ENCODE measurements at regions not wholly inside any gene's neighbourhood (a gene's known extent, or its start where the extent isn't known, plus 50 kb on each side); places are given as distances from the start of the nearest gene placed in this dataset.

DNA sequence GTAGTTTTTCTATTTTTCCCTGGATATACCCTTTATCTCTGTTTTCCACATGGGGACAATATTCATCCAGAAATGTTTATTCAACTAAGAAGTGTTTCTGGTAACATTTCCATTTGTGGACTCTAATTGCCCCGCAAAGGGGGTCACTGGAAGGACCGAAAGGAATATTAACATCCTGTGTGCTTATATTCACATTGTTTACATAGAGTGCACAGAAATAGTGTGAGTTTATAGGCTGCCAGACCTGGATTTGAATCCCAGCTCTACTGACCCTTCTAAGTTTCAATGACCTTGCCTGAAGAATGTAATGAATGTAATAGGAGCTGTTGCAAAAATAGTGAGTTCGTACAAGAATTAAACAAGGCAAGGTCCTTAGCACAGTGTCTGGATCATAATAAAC, 152.9 kb upstream of the NCKAP5 start:
- no peak for DNase-seq

GRCh38 chr2:133723133-133723532, 154.9 kb upstream of the NCKAP5 start:
- DNase-seq, result no peak

DNA sequence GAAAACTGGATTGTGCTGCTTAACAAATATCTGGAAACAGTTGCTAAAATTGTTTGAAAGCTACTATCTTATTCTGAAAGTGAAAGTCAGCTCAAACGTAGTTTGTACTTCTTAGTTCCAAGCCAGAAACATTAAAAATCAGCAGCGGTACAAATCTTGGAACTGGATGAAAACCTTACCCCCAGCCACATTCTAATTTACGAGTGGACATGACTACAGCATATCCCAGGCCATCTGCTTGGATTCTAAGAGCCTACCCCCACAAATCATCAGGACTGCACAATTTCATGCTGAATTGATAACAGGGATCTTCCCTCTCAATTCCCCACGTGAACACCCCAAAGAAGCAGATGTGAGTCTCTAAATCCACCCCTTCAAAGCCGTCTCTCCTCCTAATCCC, 158.7 kb upstream of the NCKAP5 start:
- DNase-seq, result no peak

- DNase-seq, result no peak
These were observed 163.8 kb upstream of the NCKAP5 start for GRCh38 chr2:133732059-133732458.

DNA sequence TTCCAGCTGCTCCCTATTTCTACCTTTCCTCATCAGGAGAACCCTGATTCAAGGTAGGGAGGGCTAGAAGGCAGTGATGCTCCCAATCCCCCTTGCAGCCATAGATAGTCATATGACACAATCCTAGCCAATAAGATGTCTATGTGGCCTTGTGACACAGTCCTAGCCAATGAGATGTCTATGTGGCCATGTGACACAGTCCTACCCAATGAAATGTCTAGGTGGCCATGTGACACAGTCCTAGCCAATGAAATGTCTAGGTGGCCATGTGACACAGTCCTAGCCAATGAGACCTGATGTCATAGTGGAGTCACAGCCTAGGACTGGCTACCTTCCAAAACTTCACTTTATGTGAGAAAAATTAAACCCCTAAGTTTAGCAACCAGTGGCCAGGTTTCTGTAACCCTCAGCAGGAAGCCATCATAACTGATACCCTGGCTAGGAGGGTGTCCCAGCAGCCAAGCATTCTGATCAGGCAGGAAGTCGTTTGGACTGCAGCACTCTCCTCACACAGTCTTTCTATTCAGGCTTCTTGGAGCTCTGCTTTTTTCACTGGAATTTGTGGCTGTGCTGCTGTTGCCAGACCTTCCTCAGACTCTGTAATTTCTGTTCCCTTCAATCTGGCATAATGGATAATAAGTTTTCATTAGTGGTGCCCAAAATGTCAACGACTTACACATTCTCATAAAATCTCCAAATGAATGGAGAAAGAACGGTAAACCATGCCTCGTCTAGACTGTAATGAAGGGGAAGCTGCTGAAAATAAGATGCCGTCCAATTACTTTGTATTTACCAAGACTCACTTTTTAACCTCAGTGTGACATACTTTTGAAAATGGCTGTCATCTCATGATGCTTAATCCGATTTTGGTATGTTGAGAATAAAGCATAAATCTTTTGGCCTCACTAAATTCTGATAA, 165.0 kb upstream of the NCKAP5 start:
- no peak for DNase-seq

- DNase-seq, result no peak
These were observed 165.6 kb upstream of the NCKAP5 start for GRCh38 chr2:133733901-133734255.

GRCh38 chr2:133734716-133735495, 166.6 kb upstream of the NCKAP5 start:
- no peak for DNase-seq

- DNase-seq, result no peak
These were observed 168.4 kb upstream of the NCKAP5 start for GRCh38 chr2:133736674-133737073.

DNA sequence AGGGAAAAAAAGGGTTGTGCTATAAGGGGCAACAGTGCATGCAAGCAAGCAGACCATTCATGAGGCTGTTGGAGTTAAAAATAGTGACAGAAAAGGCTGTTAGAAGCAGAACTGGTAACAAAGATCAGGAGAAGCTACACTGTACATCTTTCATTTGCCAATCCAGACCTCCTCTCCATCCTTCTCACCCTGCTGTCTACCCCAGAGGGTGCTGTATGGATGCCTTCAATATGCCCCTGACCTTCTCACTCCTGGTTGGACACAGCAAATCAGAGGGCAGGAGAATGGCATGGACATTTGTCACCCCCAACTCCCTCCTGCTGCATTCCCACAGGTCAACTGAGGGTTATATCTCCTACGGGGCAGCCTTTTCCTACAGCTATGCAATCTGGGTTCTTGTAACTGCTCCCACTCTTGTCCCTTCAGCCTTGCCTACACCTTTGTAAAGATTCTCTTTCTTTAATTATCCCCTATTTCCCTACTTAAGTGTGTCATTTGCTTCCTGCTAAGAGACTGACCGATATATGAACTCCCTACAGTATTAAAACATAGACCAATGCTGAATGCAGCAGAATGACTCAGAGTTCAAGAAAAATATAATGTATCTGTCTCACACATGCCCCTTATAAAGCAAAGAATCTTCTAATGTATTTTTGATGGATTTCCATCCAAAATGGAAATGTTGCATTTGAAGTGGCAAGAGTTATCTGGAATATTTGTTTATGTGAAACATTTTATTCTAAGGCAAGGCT, 169.2 kb upstream of the NCKAP5 start:
- DNase-seq, result no peak

GRCh38 chr2:133739039-133739438, 170.8 kb upstream of the NCKAP5 start:
- no peak for DNase-seq

- DNase-seq, result no peak
These were observed 172.2 kb upstream of the NCKAP5 start for GRCh38 chr2:133740500-133740899.

DNA sequence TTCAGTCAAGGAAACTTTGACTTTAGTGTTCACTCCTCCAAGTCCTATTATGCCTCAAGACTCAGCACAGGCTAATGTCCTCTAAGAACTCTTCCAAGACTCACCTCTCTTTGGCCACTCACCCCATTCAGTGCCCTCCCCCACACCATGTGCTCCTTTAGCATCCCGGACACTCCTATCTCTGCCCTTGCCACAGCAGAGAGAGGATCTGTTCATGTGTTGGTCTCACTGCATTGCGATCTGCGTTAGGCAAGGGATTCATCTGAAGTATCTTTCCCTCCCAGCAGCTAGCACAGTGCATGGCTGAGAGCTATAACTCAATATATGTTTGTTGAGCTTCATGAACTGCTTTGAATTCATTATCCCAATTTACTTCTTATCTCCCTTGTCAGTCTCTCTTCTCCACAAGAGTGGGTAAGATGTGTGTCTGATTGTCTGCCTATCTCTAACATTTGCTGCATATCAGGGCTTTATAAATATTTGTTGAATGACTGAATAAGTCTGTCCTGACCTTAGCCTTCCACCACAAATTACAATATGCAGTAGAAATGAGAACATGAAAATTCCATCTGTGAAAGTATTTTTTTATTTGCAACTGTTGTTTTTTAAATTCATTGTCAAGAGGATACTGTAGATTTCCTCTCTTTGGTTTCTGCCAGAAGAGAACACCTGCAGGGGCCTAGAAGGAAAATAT, 179.9 kb upstream of the NCKAP5 start:
- no peak for DNase-seq

GRCh38 chr2:133753665-133754064, 185.4 kb upstream of the NCKAP5 start:
- DNase-seq, result no peak

GRCh38 chr2:133755480-133756300, 187.4 kb upstream of the NCKAP5 start:
- DNase-seq, result no peak

DNA sequence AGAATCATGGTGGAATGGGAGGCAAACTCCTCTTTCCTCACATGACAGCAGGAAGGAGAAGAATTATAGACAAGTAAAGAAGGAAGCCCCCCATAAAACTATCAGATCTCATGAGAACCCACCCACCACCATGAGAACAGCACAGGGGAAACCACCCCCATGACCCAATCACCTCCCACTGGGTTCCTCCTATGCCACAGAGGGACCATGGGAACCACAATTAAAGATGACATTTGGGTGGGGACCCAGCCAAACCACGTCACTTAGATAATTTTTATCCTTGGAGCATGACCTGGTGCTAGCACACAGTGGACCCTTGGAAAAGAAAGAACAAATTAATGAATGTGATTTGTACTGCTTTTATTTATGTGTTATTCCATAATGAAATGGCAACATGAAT, 188.6 kb upstream of the NCKAP5 start:
- no peak for DNase-seq

DNA sequence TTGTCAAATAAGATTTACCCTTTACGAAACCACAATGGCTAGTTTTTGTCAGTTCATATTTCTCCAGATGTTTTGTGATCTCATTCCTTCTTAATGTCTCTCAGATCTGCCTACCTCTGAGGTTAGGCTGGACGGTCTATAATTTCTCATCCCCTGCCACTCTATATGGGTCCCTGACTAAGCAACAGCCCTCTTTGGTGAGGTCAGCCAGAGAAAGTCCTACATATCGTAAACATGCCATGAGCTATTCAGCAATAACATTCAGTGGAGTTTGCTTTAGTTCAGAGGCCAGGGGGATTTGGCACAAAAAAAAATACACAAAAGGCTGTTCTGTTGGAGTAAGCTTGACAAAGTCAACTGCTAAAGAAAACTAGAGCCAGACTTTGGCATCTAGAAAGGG, 192.1 kb upstream of the NCKAP5 start:
- no peak for DNase-seq

- DNase-seq, result no peak
These were observed 197.4 kb upstream of the NCKAP5 start for GRCh38 chr2:133765658-133766057.

DNA sequence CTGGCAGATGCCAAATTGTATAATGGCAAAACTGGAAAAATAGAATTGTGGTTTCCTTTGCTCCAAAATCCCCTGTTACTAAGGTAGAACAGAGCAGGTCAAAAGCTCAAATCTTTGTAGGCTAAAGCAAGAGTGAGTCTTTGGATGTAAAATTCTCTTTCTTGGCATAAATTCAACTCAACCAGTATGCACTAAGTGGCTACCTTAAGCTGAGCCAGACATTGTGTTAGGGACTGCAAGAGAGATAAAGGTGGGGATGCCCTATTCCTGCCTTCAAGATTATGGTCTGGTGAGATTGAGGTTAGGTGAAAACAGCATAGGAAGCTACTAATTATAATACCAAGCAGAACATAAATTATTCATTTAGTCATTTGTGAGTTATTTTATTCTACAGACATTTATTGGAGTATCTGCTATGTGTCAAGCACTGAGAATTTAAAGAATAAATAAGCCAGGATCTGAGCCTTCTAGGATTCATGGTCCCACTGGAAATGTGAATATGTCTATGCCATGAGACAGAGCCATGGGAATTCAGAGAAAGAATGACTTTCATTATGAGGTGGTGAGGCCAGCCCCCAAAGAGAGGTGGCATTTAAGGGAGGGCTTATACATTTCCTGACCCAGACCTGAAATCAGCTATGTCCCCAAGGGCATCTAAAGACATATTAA, 198.0 kb upstream of the NCKAP5 start:
- DNase-seq, result no peak

DNA sequence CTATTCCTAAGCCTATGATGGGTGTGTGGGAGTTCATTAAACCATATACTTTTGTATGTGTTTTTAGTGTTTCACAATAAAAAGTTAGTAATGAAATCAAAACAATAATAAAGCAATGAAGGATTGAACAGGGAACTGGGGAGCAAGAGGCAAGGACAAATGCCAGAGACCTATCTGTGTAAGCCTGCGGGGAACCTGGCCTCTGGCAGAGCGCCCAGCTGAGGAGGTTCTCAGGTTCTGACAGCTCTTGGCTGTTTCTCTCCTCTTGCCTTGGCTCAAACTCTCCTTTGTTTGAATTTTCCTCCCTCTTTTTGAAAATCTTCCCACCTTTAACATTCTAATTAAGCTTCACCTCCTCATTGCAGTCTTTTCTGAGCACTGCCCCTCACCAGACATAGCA, 200.0 kb upstream of the NCKAP5 start:
- no peak for DNase-seq

DNA sequence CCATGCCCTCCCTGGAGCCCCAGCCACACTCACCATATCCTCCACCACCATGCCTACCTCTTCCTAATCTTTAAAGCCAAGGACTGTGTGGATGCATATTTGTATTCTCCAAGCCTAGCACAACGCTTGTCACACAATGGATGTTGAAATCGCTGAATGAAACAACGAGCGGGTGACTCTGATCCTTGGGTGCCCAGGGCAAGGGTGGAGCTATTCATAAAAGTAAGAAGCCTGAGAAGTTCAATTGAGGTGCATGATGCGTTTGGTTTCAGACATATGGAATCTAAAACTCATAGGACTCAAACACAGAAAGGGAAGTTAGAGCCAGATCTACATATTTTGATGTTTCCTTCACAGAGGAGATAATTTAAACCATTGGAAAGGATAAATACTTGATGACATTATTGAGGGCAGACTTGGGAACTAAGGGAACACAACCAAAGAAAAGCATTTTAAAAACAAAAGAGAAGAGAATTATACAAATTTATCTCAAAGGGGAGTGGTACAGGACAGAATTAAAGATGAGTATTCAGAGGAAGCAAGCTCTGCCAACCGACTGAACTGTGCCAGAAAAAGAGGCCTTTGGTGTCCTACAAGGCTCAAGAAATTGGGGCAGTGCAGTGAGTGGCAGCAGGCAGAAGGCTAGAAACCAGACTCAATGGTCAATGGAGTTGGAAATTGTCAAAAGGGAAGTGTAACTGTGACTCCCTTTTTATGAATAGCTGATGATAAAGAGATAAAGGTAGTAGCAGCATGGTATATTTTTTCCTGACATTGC, 200.6 kb upstream of the NCKAP5 start:
- no peak for DNase-seq
